ENCODE measurements at regions not wholly inside any gene's neighbourhood (a gene's known extent, or its start where the extent isn't known, plus 50 kb on each side); places are given as distances from the start of the nearest gene placed in this dataset.

- Histone ChIP-seq H3K27ac (ENCODE audit: low read depth, low read length) (no peak overlapping the region), H3K9me3 (ENCODE audit: insufficient read depth in 2 of 2, low read depth in 1 of 2, low read length in 1 of 2) (no peaks in the 10 kb centered on the region), H3K79me1 (ENCODE audit: low read depth, low read length) (no peaks in the 10 kb centered on the region), H3K4me3 (ENCODE audit: extremely low read depth in 1 of 4, insufficient read depth in 2 of 4, low read depth in 3 of 4, low read length in 4 of 4) (no peak overlapping the region), H3K23ac (ENCODE audit: insufficient read length) (no peak overlapping the region), H2BK120ac (replicated peaks; ENCODE audit: low read depth, low read length) (no peak overlapping the region), H3K27me3 (replicated peaks in 1 of 4; ENCODE audit: control insufficient read depth in 3 of 4, extremely low read depth in 1 of 4, insufficient read depth in 3 of 4, low read length in 3 of 4) (no peaks in the 10 kb centered on the region), H3K23me2 (ENCODE audit: low read depth, low read length) (no peaks in the 10 kb centered on the region), H4K5ac (ENCODE audit: insufficient read length, low read depth, low read length) (no peak overlapping the region), H2BK15ac (ENCODE audit: low read length) (no peak overlapping the region), H2BK12ac (ENCODE audit: low read depth, low read length) (no peak overlapping the region), H2BK5ac (ENCODE audit: low read depth, low read length) (no peak overlapping the region), H2AFZ (ENCODE audit: low read length) (no peak overlapping the region), H2AK5ac (ENCODE audit: low read depth, low read length) (no peak overlapping the region), H3K4me1 (replicated peaks in 1 of 4; ENCODE audit: control insufficient read depth in 3 of 4, insufficient read depth in 4 of 4, low read length in 3 of 4) (peaks cover 0 to 5% (median 1%) of the 10 kb centered on the region in 4 experiments; a peak in 1 of 7 replicates), H4K20me1 (replicated peaks in 1 of 2; ENCODE audit: control insufficient read depth in 1 of 2, insufficient read depth in 2 of 2, low read length in 2 of 2) (no peaks in the 10 kb centered on the region), H3K36me3 (ENCODE audit: control insufficient read depth in 2 of 4, insufficient read depth in 4 of 4, low read length in 3 of 4) (no peaks in the 10 kb centered on the region), H4K91ac (replicated peaks; ENCODE audit: insufficient read length, low read length) (no peak overlapping the region), H3K18ac (ENCODE audit: extremely low read depth, low read length) (no peak overlapping the region), H3K4ac (replicated peaks; ENCODE audit: insufficient read length, low read depth, low read length) (no peak overlapping the region), H3K9ac (replicated peaks in 1 of 4; ENCODE audit: extremely low read depth in 1 of 4, low read depth in 3 of 4, low read length in 3 of 4) (no peak overlapping the region), H3K56ac (replicated peaks; ENCODE audit: insufficient read length, low read depth, low read length) (no peak overlapping the region), H3K79me2 (ENCODE audit: control insufficient read depth in 1 of 2, insufficient read depth in 2 of 2, low read length in 2 of 2) (no peaks in the 10 kb centered on the region), H4K8ac (ENCODE audit: extremely low read depth, insufficient read depth, low read length) (no peak overlapping the region), H3K4me2 (ENCODE audit: insufficient read depth in 1 of 2, low read depth in 2 of 2, low read length in 2 of 2) (no peak overlapping the region), H2BK20ac (ENCODE audit: low read length) (no peak overlapping the region), H3K14ac (ENCODE audit: insufficient read length) (no peak overlapping the region)
- no peak for TF ChIP-seq CREB1 (IDR thresholded peaks at IDR 0.05)
- TF ChIP-seq EP300 (IDR thresholded peaks at IDR 0.05; ENCODE audit: borderline replicate concordance in 1 of 2, low read depth in 2 of 2, low read length in 2 of 2), result no peak
- no peak for TF ChIP-seq EZH2 (IDR thresholded peaks at IDR 0.05; ENCODE audit: low read depth, low read length, severe bottlenecking)
- no peak for TF ChIP-seq KDM4A (IDR thresholded peaks at IDR 0.05; ENCODE audit: low read depth, low read length, severe bottlenecking)
- TF ChIP-seq ASH2L (IDR thresholded peaks at IDR 0.05; ENCODE audit: low read length), result no peak
- no peak for TF ChIP-seq BACH1 (IDR thresholded peaks at IDR 0.05; ENCODE audit: low read length)
- TF ChIP-seq CTCF (IDR thresholded peaks at IDR 0.05; ENCODE audit: control extremely low read depth in 1 of 3, insufficient read depth in 1 of 3, low read depth in 1 of 3, low read length in 3 of 3), result no peak
- no peak for TF ChIP-seq BCL11A (IDR thresholded peaks at IDR 0.05; ENCODE audit: low read depth in 2 of 2, low read length in 2 of 2)
- TF ChIP-seq TAF1 (IDR thresholded peaks at IDR 0.05; ENCODE audit: low read depth, low read length), result no peak
- no peak for TF ChIP-seq SIN3A (conservative IDR thresholded peaks at IDR 0.05 in 1 of 2, IDR thresholded peaks at IDR 0.05 in 1 of 2; ENCODE audit: low read depth in 1 of 2, low read length in 2 of 2)
- TF ChIP-seq CBX5 (IDR thresholded peaks at IDR 0.05; ENCODE audit: low read depth, low read length), result no peak
- no peak for TF ChIP-seq TEAD4 (IDR thresholded peaks at IDR 0.05; ENCODE audit: low read depth, low read length)
- no peak for TF ChIP-seq CEBPB (IDR thresholded peaks at IDR 0.05; ENCODE audit: low read depth, low read length)
- DNase-seq (ENCODE audit: low read depth in 1 of 2, low spot score in 2 of 2) (no peak), FAIRE-seq (no peak)
- ChIA-PET CTCF (ENCODE audit: partially characterized antibody) (interaction anchor here (0.6 to 0.7 kb wide), 2 partner anchors 89 to 353 kb away, joined by 3 read pairs; no protein-coding TSS in a partner anchor), POLR2A (ENCODE audit: partially characterized antibody) (no interaction called here)
- WGBS, 2 experiments (ENCODE audit: extremely low coverage in 1 of 2, insufficient coverage in 1 of 2, insufficient read length in 1 of 2, insufficient replicate concordance in 2 of 2, low coverage in 1 of 2, low lambda C conversion rate in 2 of 2, missing lambda C conversion rate in 1 of 2), result 97% methylated on average over 4 of the region's 4 CpGs; no CpG with 5 or more reads in 1 of the 2 experiments
These were observed 1953.9 kb upstream of the CDH6 start for GRCh38 chr5:29239606-29240005.

Data from H1 (cell line).